Kidney glomerular epithelial cell (primary cell): ENCODE measurements at regions not wholly inside any gene's neighbourhood (a gene's known extent, or its start where the extent isn't known, plus 50 kb on each side); places are given as distances from the start of the nearest gene placed in this dataset.
"Not testable (repeated sequence)": the region's sequence is repeated elsewhere in the genome, so short reads cannot be mapped to it uniquely, and the experiment has no call there.

Source experiments
- DNase-seq: peaks from one replicate; lab custom pipeline; 2025; lab: John Stamatoyannopoulos, UW

- DNase-seq, result no peak
These were observed 166.8 kb upstream of the TGFBR2 start for GRCh38 chr3:30439451-30440053.

DNA sequence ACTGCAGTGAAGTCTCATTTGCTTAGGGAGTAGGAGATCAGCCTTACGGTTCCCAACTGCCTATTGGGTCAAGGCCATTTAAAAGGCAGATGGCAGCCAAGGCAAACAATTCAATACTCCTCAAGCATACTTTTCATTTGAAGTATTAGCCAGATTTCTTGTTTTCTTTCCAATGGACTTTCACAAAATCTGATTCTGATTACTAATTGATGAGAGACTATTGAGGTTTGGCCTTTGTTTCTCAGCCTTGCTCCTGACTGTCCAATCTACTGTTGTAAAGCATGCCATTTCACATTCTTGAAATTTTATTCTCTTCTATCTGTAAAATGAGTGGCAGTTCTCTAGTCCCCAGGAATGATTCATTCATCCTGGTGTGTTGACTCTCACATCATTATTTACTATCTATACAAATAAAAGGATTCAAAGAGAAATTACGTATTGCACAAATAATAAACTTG lies 166.2 kb upstream of the TGFBR2 start:
- peak; percentile 80 for DNase-seq

DNA sequence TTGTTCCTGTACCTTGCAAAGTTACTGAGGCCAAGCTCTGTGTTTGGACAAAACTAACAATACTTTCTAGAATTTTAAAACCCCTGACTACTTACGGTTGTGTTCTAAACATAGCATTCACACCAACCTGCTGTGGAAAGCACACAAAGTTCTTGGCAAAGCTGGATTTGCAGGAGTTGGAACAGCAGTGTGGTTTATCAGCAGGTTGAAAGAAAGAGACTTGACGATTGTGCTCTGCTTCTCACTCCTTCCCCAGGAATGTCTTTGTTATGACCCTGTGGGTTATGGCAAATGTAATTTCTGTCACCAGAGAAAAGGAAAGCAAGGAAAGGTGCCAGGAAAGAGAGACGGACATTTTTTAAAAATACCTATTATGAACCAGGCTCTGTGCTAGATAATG lies 165.5 kb upstream of the TGFBR2 start:
- DNase-seq, result no peak

- DNase-seq, result no peak
These were observed 162.4 kb upstream of the TGFBR2 start for GRCh38 chr3:30443756-30444673.

DNA sequence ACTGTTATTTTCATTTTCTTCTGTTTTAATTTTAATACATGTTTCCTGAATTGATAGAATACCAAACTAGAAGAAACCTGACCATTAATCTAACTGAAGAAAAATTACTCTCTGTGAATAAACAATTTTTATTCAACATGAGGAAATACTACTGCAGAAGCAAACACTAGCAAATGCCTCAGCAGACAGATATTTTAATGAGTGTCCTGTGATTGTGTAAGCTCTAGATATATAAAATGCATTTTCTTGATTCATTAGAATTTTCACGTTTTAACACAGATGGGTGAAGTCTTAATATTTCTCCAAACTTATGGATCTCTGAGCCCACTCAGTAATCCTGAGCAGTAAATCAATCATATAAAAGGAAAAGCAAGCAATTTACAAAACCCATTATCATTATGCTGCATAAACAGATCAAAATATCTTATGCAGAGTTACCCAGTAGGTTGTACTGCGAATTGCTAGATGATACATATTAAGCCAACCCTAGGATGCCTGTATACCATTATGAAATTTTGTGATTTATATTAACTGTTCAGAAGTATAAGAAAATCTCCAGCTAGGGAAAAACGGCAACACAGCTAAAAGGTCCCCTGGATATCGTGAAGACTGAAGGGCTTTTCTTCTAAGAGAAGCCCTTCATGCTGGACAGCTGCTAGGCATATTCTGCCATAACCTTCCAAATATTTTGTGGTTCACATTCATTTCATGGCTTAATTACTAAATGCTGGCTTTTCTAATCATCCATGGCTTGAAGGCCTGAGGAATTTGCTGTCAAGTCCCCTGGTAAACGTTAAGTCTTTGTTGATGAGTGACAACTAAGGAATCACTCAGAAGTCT lies 157.7 kb upstream of the TGFBR2 start:
- no peak for DNase-seq

DNA sequence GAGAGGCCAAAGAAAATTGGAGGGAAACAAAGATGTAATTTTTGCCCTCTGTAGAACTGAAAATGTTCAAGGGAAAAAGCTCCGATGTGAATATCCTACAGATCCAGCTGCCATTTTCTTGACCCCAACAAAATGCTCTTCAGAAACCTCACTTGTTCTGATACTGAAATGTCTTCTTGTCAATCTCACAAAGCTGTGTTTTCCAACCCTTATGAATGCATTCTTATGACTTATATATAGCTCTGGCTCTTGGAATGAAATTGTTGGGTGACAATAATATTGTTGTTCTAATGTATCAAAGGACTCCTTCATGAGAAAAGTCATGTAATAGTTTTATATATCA lies 157.1 kb upstream of the TGFBR2 start:
- no peak for DNase-seq

GRCh38 chr3:30452446-30452845 lies 154.0 kb upstream of the TGFBR2 start:
- no peak for DNase-seq

GRCh38 chr3:30453360-30454039 lies 152.9 kb upstream of the TGFBR2 start:
- DNase-seq, result no peak

DNA sequence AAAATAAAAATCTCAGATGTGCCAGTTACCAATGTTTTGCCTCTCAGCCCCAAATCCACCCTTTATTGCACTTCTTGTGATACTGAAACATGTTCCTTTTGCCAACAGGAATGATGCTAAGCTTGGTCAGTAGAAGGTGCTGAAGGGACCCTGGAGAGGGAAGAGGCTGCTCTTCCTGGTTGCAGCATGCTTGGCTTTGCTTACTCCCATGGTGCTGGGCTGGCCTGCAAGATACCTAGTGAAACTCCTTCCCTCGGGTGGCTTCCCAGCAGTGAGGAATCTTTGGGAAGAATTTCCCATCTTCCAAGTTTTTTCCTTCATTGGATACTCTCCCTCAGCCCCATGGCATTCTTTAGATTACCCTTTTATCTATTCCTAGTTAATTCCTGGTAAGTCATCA lies 151.8 kb upstream of the TGFBR2 start:
- no peak for DNase-seq

GRCh38 chr3:30455112-30455511 lies 151.3 kb upstream of the TGFBR2 start:
- DNase-seq, result not testable (repeated sequence)

DNA sequence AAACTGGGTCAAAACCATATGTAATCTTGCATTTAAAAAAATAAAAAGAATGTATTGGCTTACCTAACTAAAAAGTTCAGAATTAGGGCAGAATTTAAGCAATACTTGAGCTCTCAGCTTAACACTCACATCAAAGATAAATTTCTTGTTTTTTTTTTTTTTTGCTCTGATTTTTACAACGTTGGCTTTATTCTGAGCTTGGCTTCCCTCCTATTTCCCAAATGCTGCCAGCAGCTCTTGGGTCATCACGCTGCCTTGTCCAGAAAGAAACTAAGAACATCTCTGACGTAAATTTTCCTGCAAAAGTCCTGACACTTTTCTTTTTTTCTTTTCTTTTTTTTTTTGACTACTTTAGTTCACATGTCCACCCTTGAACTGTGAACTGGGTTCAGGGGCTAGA lies 150.6 kb upstream of the TGFBR2 start:
- DNase-seq, result no peak

DNA sequence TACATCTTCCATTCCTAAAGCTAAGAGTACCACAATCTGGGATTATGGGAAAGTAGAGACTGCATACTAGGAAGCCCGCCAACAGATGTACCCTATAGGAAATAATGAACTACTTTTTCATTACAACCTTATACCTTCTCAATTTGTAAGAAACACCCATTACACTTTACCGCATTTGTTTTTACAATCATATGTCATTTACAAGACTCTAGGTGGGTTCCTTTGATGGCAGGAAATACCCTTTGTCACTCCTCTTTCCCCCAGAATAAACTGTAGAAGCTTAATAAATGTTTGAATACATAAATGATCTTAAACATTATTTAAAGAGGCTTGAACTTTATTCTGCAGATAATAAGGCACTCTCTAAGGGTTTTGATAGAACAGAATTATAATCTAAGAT lies 150.1 kb upstream of the TGFBR2 start:
- DNase-seq, result no peak

DNA sequence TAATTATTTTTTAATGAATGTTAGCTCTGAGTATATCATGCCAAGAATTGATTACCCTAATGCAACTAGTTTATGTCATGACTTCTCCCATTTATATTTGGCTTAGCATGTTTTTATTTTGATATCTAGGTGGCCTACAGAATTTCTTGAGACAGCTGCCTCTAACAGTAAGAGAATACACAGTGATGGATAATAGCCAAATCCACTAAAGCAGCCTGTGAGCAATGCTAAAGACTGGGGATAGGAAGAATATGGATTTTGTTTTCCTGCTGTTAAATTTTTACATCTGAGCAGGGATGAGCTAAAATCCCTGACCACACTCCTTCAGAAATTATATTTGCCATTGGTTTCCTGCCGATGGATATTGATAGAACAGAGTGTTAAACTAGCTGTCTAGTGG lies 149.3 kb upstream of the TGFBR2 start:
- DNase-seq, result no peak

- no peak for DNase-seq
These were observed 148.7 kb upstream of the TGFBR2 start for GRCh38 chr3:30457726-30458125.

- no peak for DNase-seq
These were observed 147.8 kb upstream of the TGFBR2 start for GRCh38 chr3:30458376-30459171.

DNA sequence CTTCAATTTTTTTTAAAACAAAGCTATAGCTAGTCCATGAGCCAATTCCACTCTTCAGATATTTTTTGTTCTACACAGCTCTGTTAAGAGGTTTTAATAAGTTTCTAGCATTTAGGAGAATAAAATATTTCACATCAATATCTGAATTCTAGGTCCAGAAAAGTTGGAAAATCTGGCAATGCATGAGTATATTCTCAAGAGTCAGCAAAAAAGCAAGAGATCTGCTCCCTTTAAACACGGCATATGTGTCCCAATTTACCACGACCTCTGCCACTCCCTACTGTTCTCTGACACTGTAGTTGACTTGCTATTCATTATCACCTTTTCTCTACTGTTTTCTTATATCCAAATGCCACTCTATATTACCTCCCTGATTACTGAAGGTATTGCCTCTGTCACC lies 145.1 kb upstream of the TGFBR2 start:
- no peak for DNase-seq

- no peak for DNase-seq
These were observed 143.5 kb upstream of the TGFBR2 start for GRCh38 chr3:30462721-30463470.

GRCh38 chr3:30464381-30464780 lies 142.0 kb upstream of the TGFBR2 start:
- DNase-seq, result no peak

DNA sequence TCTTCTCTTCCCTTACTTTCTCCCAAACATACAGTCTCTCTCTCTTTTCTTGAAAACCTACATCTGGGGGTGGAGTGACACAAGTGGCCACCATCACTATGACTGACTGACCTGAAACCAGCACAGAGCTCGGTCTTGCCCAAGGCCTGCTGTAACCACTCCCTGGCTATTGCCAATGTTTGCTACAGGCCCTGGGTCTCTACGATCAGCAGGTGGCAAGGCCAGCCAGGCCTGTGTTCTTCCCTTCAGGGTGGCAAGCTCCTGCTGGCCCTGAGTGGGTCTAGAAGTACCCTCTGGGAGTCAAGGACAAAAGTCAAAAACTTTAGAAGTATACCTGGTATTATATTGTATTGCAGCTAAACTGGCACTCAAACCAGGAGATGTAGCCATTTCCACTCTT lies 140.9 kb upstream of the TGFBR2 start:
- DNase-seq, result no peak

- DNase-seq, result no peak
These were observed 138.7 kb upstream of the TGFBR2 start for GRCh38 chr3:30467596-30468238.
